ENCODE measurements at regions not wholly inside any gene's neighbourhood (a gene's known extent, or its start where the extent isn't known, plus 50 kb on each side); places are given as distances from the start of the nearest gene placed in this dataset.

- no peak overlapping the region for H3K27ac ChIP-seq (ENCODE audit: low read length)
- no peaks in the 10 kb centered on the region for H3K36me3 ChIP-seq (ENCODE audit: control insufficient read depth, insufficient read depth, low read length)
- no peaks in the 10 kb centered on the region for H3K27me3 ChIP-seq (ENCODE audit: control insufficient read depth, insufficient read depth, low read length)
- WGBS (ENCODE audit: insufficient coverage, insufficient read length) = no CpG with 5 or more reads among the region's 3 CpGs
- no peaks in the 10 kb centered on the region for H3K4me1 ChIP-seq (ENCODE audit: control insufficient read depth, insufficient read depth, low read length)
- H3K4me3 ChIP-seq (ENCODE audit: low read length) = no peak overlapping the region
- H3K9me3 ChIP-seq (ENCODE audit: control insufficient read depth, insufficient read depth, low read length) = no peaks in the 10 kb centered on the region
- no peak for DNase-seq (ENCODE audit: low read depth, low spot score)
Observed at GRCh38 chr17:63240106-63240505, 206.0 kb downstream of the CYB561 start.

- Histone ChIP-seq H3K4me1 (ENCODE audit: control insufficient read depth, insufficient read depth, low read length) (no peaks in the 10 kb centered on the region), H3K27me3 (ENCODE audit: control insufficient read depth, insufficient read depth, low read length) (no peaks in the 10 kb centered on the region), H3K27ac (ENCODE audit: low read length) (no peak overlapping the region), H3K4me3 (ENCODE audit: low read length) (no peak overlapping the region), H3K9me3 (ENCODE audit: control insufficient read depth, insufficient read depth, low read length) (no peaks in the 10 kb centered on the region), H3K36me3 (ENCODE audit: control insufficient read depth, insufficient read depth, low read length) (no peaks in the 10 kb centered on the region)
- no peak for DNase-seq (ENCODE audit: low read depth, low spot score)
- WGBS (ENCODE audit: insufficient coverage, insufficient read length) = no CpG with 5 or more reads among the region's 2 CpGs
Observed at GRCh38 chr17:63246344-63246743, 199.8 kb downstream of the CYB561 start.

DNA sequence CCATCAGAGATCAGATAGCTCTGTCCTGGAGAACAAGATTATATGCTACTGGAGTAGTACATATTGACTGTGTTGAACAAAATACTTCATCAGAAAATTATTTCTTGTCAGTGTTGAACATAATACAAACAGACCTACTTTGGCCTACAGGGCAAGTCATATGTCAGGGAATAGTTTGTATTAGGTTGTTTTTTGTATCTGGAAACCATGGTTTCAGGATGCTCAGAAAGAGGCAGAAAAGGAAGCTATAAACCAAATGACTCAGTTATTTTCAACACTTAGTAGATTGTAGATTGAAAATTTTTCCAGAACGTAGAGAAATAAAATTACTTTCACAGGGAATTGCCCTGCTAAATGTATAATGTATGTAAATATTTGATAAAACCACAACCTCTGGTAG, 198.4 kb downstream of the CYB561 start:
- WGBS (ENCODE audit: insufficient coverage, insufficient read length) = no CpG with 5 or more reads among the region's 1 CpG
- no peaks in the 10 kb centered on the region for H3K27me3 ChIP-seq (ENCODE audit: control insufficient read depth, insufficient read depth, low read length)
- H3K4me1 ChIP-seq (ENCODE audit: control insufficient read depth, insufficient read depth, low read length) = no peaks in the 10 kb centered on the region
- no peak overlapping the region for H3K4me3 ChIP-seq (ENCODE audit: low read length)
- no peak overlapping the region for H3K27ac ChIP-seq (ENCODE audit: low read length)
- H3K9me3 ChIP-seq (ENCODE audit: control insufficient read depth, insufficient read depth, low read length) = no peaks in the 10 kb centered on the region
- DNase-seq (ENCODE audit: low read depth, low spot score) = no peak
- no peaks in the 10 kb centered on the region for H3K36me3 ChIP-seq (ENCODE audit: control insufficient read depth, insufficient read depth, low read length)

DNA sequence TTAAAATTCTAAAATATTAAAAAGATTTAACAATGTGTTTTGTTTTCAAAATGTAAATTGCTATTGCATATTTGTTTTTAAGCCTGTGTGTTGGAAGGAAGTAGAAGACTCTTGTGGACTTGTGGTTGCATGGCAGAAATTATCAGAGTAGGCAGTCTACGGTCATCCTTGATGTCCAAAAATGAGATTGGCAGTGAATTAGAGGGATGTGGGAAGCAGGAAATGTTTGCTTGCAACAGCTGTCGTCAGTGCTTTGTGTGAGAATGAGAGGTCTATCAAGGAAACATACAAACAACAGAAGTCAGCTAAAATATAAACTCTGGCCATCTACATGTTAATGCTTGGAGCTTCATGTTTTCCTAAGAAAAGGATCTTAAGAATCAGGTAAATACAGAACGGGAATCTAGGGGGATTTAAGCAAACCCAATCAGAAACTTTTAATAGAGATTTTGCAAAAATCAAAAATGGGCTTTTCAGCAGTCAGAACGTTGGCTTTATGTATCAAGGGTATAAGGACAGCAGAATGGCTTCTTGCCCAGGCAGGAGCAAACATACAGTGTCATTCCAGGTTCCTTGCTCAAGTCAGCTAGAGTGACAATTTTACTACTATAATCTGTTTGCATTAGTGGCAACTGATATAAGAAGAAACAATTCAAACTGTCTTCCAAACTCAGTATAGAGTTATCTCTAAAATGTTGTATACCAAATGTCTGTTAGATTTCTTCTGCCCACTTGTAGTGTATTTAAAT, 196.7 kb downstream of the CYB561 start:
- no peak overlapping the region for H3K27ac ChIP-seq (ENCODE audit: low read length)

GRCh38 chr17:63250830-63251229, 195.3 kb downstream of the CYB561 start:
- WGBS (ENCODE audit: insufficient coverage, insufficient read length) = 100% methylated on average over 1 of the region's 3 CpGs
- no peak overlapping the region for H3K27ac ChIP-seq (ENCODE audit: low read length)

More for the DNA sequence above, 196.7 kb downstream of the CYB561 start:
- no peak overlapping the region for H3K4me3 ChIP-seq (ENCODE audit: low read length)
- no peaks in the 10 kb centered on the region for H3K4me1 ChIP-seq (ENCODE audit: control insufficient read depth, insufficient read depth, low read length)
- H3K9me3 ChIP-seq (ENCODE audit: control insufficient read depth, insufficient read depth, low read length) = no peaks in the 10 kb centered on the region
- no peaks in the 10 kb centered on the region for H3K27me3 ChIP-seq (ENCODE audit: control insufficient read depth, insufficient read depth, low read length)
- DNase-seq (ENCODE audit: low read depth, low spot score) = no peak
- no peaks in the 10 kb centered on the region for H3K36me3 ChIP-seq (ENCODE audit: control insufficient read depth, insufficient read depth, low read length)
- WGBS (ENCODE audit: insufficient coverage, insufficient read length) = no CpG with 5 or more reads among the region's 4 CpGs

GRCh38 chr17:63258785-63259184, 187.3 kb downstream of the CYB561 start:
- no peak for DNase-seq (ENCODE audit: low read depth, low spot score)
- Histone ChIP-seq H3K9me3 (ENCODE audit: control insufficient read depth, insufficient read depth, low read length) (no peaks in the 10 kb centered on the region), H3K36me3 (ENCODE audit: control insufficient read depth, insufficient read depth, low read length) (no peaks in the 10 kb centered on the region), H3K27ac (ENCODE audit: low read length) (no peak overlapping the region), H3K4me1 (ENCODE audit: control insufficient read depth, insufficient read depth, low read length) (no peaks in the 10 kb centered on the region), H3K27me3 (ENCODE audit: control insufficient read depth, insufficient read depth, low read length) (no peaks in the 10 kb centered on the region), H3K4me3 (ENCODE audit: low read length) (no peak overlapping the region)
- WGBS (ENCODE audit: insufficient coverage, insufficient read length) = no CpG with 5 or more reads among the region's 3 CpGs

More at GRCh38 chr17:63250830-63251229, 195.3 kb downstream of the CYB561 start:
- H3K27me3 ChIP-seq (ENCODE audit: control insufficient read depth, insufficient read depth, low read length) = no peaks in the 10 kb centered on the region
- no peaks in the 10 kb centered on the region for H3K9me3 ChIP-seq (ENCODE audit: control insufficient read depth, insufficient read depth, low read length)
- no peak for DNase-seq (ENCODE audit: low read depth, low spot score)
- no peak overlapping the region for H3K4me3 ChIP-seq (ENCODE audit: low read length)
- H3K36me3 ChIP-seq (ENCODE audit: control insufficient read depth, insufficient read depth, low read length) = no peaks in the 10 kb centered on the region
- H3K4me1 ChIP-seq (ENCODE audit: control insufficient read depth, insufficient read depth, low read length) = no peaks in the 10 kb centered on the region

DNA sequence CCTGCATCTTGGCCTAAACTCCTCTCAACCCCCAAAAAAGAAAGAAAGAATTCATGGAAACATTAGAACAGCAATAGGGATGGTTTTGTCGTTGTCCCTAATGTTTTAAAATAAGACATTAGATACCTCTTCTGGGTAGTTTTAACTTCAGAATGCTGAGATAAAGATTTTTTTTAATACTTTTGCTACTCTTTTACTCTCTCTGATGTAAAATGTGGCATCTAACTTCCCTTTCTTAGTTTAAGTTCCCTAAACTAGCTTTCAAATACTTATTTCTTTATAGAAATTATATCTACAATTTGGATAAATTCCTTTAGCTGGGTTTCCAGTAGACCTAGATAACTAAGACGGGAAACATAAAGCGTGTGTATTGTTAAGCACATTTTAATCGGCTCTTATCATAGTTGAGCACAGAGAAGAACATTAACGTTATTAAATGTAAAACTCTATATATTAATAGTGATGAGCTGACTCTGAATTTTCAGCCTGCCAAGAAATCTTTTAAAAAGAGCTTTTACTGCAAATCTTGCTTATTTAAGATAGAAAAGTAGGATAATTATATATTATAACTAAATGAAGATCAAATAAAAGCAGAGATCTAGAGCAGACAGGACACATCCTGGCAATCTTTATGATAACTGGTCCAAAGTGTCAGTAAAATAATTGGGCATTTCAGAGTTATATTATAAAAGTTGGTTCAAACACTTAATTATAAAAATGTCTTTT, 183.2 kb downstream of the CYB561 start:
- no CpG with 5 or more reads among the region's 5 CpGs for WGBS (ENCODE audit: insufficient coverage, insufficient read length)
- Histone ChIP-seq H3K4me3 (ENCODE audit: low read length) (no peak overlapping the region), H3K36me3 (ENCODE audit: control insufficient read depth, insufficient read depth, low read length) (no peaks in the 10 kb centered on the region), H3K9me3 (ENCODE audit: control insufficient read depth, insufficient read depth, low read length) (no peaks in the 10 kb centered on the region), H3K27me3 (ENCODE audit: control insufficient read depth, insufficient read depth, low read length) (no peaks in the 10 kb centered on the region), H3K27ac (ENCODE audit: low read length) (no peak overlapping the region), H3K4me1 (ENCODE audit: control insufficient read depth, insufficient read depth, low read length) (no peaks in the 10 kb centered on the region)
- DNase-seq (ENCODE audit: low read depth, low spot score) = no peak

DNA sequence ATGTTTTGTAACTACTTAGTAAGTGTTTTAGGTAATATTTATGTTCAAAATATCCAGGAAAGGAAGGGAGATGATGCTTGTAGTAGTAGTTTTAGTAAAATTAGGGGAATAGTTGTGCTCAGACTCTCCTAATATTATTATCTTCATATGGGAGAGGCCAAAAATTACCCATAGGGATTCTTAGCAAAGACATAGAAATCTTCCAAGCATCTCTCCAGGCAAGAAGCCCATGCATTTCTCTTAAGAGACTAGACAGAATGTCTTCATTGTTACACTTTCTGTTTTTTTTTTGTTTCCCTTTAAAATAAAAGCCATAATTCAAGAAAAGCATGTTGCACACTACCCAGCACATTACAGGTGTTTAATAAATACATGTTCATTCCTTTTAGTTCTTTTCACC, 180.6 kb downstream of the CYB561 start:
- H3K36me3 ChIP-seq (ENCODE audit: control insufficient read depth, insufficient read depth, low read length) = no peaks in the 10 kb centered on the region
- H3K27me3 ChIP-seq (ENCODE audit: control insufficient read depth, insufficient read depth, low read length) = no peaks in the 10 kb centered on the region
- H3K9me3 ChIP-seq (ENCODE audit: control insufficient read depth, insufficient read depth, low read length) = no peaks in the 10 kb centered on the region
- H3K27ac ChIP-seq (ENCODE audit: low read length) = no peak overlapping the region
- no peak for DNase-seq (ENCODE audit: low read depth, low spot score)
- H3K4me3 ChIP-seq (ENCODE audit: low read length) = no peak overlapping the region
- no peaks in the 10 kb centered on the region for H3K4me1 ChIP-seq (ENCODE audit: control insufficient read depth, insufficient read depth, low read length)

- no peaks in the 10 kb centered on the region for H3K4me1 ChIP-seq (ENCODE audit: control insufficient read depth, insufficient read depth, low read length)
- no peaks in the 10 kb centered on the region for H3K9me3 ChIP-seq (ENCODE audit: control insufficient read depth, insufficient read depth, low read length)
- no peak overlapping the region for H3K27ac ChIP-seq (ENCODE audit: low read length)
- H3K4me3 ChIP-seq (ENCODE audit: low read length) = no peak overlapping the region
- no peaks in the 10 kb centered on the region for H3K27me3 ChIP-seq (ENCODE audit: control insufficient read depth, insufficient read depth, low read length)
- WGBS (ENCODE audit: insufficient coverage, insufficient read length) = no CpG with 5 or more reads among the region's 4 CpGs
- DNase-seq (ENCODE audit: low read depth, low spot score) = no peak
- no peaks in the 10 kb centered on the region for H3K36me3 ChIP-seq (ENCODE audit: control insufficient read depth, insufficient read depth, low read length)
Observed at GRCh38 chr17:63267846-63268245, 178.3 kb downstream of the CYB561 start.

- H3K27me3 ChIP-seq (ENCODE audit: control insufficient read depth, insufficient read depth, low read length) = no peaks in the 10 kb centered on the region
- no peaks in the 10 kb centered on the region for H3K4me1 ChIP-seq (ENCODE audit: control insufficient read depth, insufficient read depth, low read length)
- no peak overlapping the region for H3K27ac ChIP-seq (ENCODE audit: low read length)
- no peaks in the 10 kb centered on the region for H3K9me3 ChIP-seq (ENCODE audit: control insufficient read depth, insufficient read depth, low read length)
- no CpG with 5 or more reads among the region's 3 CpGs for WGBS (ENCODE audit: insufficient coverage, insufficient read length)
- no peak for DNase-seq (ENCODE audit: low read depth, low spot score)
- H3K4me3 ChIP-seq (ENCODE audit: low read length) = no peak overlapping the region
- no peaks in the 10 kb centered on the region for H3K36me3 ChIP-seq (ENCODE audit: control insufficient read depth, insufficient read depth, low read length)
Observed at GRCh38 chr17:63268827-63269226, 177.3 kb downstream of the CYB561 start.

GRCh38 chr17:63270610-63271009, 175.5 kb downstream of the CYB561 start:
- no peak for DNase-seq (ENCODE audit: low read depth, low spot score)
- H3K27ac ChIP-seq (ENCODE audit: low read length) = no peak overlapping the region
- H3K9me3 ChIP-seq (ENCODE audit: control insufficient read depth, insufficient read depth, low read length) = no peaks in the 10 kb centered on the region
- H3K4me1 ChIP-seq (ENCODE audit: control insufficient read depth, insufficient read depth, low read length) = no peaks in the 10 kb centered on the region
- H3K4me3 ChIP-seq (ENCODE audit: low read length) = no peak overlapping the region
- H3K36me3 ChIP-seq (ENCODE audit: control insufficient read depth, insufficient read depth, low read length) = no peaks in the 10 kb centered on the region
- no CpG with 5 or more reads among the region's 3 CpGs for WGBS (ENCODE audit: insufficient coverage, insufficient read length)
- no peaks in the 10 kb centered on the region for H3K27me3 ChIP-seq (ENCODE audit: control insufficient read depth, insufficient read depth, low read length)
